Parathyroid adenoma (tissue), 2 donors: ENCODE measurements at regions not wholly inside any gene's neighbourhood (a gene's known extent, or its start where the extent isn't known, plus 50 kb on each side); places are given as distances from the start of the nearest gene placed in this dataset.

Experiments
- H2AFZ ChIP-seq: fragments of 300-600 bp; sonication (generic); one replicate; pipeline ENCODE4 v1.7.0; 2017; ENCODE audit warnings: antibody characterized with exemption, mild to moderate bottlenecking
- H3K27ac ChIP-seq: fragments of 300-600 bp; sonication (generic); one replicate; pipeline ENCODE4 v1.7.0; 2017
- H3K27me3 ChIP-seq: fragments of 300-600 bp; sonication (generic); one replicate; pipeline ENCODE4 v1.7.0; 2017; ENCODE audit warnings: low read length; ENCODE audit not compliant: control insufficient read depth, insufficient read depth
- H3K36me3 ChIP-seq: fragments of 300-600 bp; sonication (generic); one replicate; pipeline ENCODE4 v1.7.0; 2017; ENCODE audit warnings: low read length; ENCODE audit not compliant: control insufficient read depth, insufficient read depth
- H3K4me1 ChIP-seq: fragments of 300-600 bp; sonication (generic); one replicate; pipeline ENCODE4 v1.7.0; 2017; ENCODE audit warnings: control low read depth
- H3K4me2 ChIP-seq: fragments of 300-600 bp; sonication (generic); one replicate; pipeline ENCODE4 v1.7.0; 2017; ENCODE audit warnings: low read length
- H3K4me3 ChIP-seq: fragments of 300-600 bp; sonication (generic); one replicate; pipeline ENCODE4 v1.7.0; 2017; ENCODE audit warnings: low read depth, low read length
- H3K79me2 ChIP-seq: fragments of 300-600 bp; sonication (generic); one replicate; pipeline ENCODE4 v1.7.0; 2017; ENCODE audit warnings: control low read depth
- H3K9ac ChIP-seq: fragments of 300-600 bp; sonication (generic); one replicate; pipeline ENCODE4 v1.7.0; 2017; ENCODE audit warnings: mild to moderate bottlenecking
- H3K9me3 ChIP-seq: fragments of 300-600 bp; sonication (generic); one replicate; pipeline ENCODE4 v1.7.0; 2017; ENCODE audit warnings: low read length; ENCODE audit not compliant: control insufficient read depth
- TF ChIP-seq, protein P1 (sequence below): fragments of 300-600 bp; sonication (generic); IDR thresholded peaks from one replicate; pipeline ENCODE4 v1.7.0; 2017; ENCODE audit warnings: antibody characterized with exemption, mild to moderate bottlenecking
- donor health status: primary hyperparathyroidism.

DNA sequence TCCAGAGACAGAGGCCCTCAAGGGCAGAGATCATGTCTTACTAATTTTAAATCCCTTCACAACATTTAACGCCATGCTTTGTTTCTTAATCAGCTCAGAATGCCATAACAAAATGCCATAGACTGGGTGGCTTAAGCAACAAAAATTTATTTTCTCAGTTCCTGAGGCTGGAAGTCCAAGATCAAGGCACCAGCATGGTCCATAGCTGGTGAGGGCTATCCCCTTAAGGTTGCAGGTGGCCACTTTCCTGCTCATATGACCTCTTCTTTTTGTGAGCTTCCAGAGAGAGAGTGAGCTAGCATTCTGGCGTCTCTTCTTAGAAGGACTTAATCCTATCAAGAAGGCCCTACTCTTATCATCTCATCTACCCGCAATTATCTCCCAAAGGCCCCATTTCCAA, 470.3 kb downstream of the ZNF608 start:
- Histone ChIP-seq H3K79me2 (no peaks in the 10 kb centered on the region), H3K27ac (no peak overlapping the region), H3K9ac (no peak overlapping the region), H3K27me3 (no peaks in the 10 kb centered on the region), H3K4me3 (no peak overlapping the region), H2AFZ (no peak overlapping the region), H3K4me2 (no peak overlapping the region), H3K4me1 (no peaks in the 10 kb centered on the region), H3K9me3 (no peaks in the 10 kb centered on the region), H3K36me3 (no peaks in the 10 kb centered on the region)
- TF ChIP-seq, protein P1, sequence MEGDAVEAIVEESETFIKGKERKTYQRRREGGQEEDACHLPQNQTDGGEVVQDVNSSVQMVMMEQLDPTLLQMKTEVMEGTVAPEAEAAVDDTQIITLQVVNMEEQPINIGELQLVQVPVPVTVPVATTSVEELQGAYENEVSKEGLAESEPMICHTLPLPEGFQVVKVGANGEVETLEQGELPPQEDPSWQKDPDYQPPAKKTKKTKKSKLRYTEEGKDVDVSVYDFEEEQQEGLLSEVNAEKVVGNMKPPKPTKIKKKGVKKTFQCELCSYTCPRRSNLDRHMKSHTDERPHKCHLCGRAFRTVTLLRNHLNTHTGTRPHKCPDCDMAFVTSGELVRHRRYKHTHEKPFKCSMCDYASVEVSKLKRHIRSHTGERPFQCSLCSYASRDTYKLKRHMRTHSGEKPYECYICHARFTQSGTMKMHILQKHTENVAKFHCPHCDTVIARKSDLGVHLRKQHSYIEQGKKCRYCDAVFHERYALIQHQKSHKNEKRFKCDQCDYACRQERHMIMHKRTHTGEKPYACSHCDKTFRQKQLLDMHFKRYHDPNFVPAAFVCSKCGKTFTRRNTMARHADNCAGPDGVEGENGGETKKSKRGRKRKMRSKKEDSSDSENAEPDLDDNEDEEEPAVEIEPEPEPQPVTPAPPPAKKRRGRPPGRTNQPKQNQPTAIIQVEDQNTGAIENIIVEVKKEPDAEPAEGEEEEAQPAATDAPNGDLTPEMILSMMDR, result no peak

DNA sequence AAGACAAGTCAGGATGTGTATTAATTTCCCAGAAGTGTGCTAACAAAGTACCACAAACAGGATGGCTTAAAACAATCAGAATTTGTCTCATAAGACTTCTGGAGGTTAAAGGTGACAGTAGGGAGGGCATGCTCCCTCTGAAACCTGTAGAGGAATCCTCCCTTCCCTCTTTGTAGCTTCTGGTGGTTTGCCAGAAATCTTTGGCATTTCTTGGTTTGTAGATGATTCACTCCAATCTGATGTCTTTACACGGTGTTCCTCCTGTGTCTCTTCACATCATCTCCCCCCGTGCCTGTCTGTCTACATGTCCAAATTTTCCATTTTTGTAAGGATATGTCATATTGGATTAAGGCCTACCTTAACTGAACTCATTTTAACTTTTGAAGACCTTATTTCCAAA, 471.5 kb downstream of the ZNF608 start:
- TF ChIP-seq, protein P1, result no peak
- H3K79me2 ChIP-seq, result no peaks in the 10 kb centered on the region
- no peaks in the 10 kb centered on the region for H3K4me1 ChIP-seq
- H3K27ac ChIP-seq, result no peak overlapping the region
- no peak overlapping the region for H3K4me3 ChIP-seq
- H3K9me3 ChIP-seq, result no peaks in the 10 kb centered on the region
- H2AFZ ChIP-seq, result no peak overlapping the region
- no peaks in the 10 kb centered on the region for H3K27me3 ChIP-seq
- H3K36me3 ChIP-seq, result no peaks in the 10 kb centered on the region
- no peak overlapping the region for H3K4me2 ChIP-seq
- H3K9ac ChIP-seq, result no peak overlapping the region

DNA sequence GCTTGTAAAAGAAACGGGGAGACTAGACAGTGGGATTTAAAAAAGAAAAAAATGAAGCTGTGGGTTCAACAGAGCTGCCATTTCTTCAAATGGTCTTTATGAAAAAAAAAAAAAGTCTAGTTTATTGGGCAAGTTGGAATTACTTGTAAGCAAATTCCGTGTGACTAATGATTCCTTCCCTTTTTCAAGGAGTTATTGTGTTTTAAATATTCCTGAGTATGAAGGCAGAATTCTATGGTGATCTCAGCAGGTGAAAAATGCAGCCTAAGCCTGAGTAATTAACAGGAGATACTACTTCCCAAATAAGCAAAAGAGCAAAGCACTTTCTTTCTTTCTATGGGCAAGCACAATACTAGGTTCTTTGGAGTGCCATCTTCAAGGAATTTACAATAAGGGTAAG, 481.9 kb downstream of the ZNF608 start:
- TF ChIP-seq, protein P1, result no peak
- H3K27me3 ChIP-seq, result no peaks in the 10 kb centered on the region
- no peak overlapping the region for H3K4me2 ChIP-seq
- no peak overlapping the region for H3K27ac ChIP-seq
- no peaks in the 10 kb centered on the region for H3K79me2 ChIP-seq
- H3K4me1 ChIP-seq, result no peaks in the 10 kb centered on the region
- no peak overlapping the region for H3K4me3 ChIP-seq
- H3K9ac ChIP-seq, result no peak overlapping the region
- H2AFZ ChIP-seq, result no peak overlapping the region
- H3K9me3 ChIP-seq, result no peaks in the 10 kb centered on the region
- H3K36me3 ChIP-seq, result no peaks in the 10 kb centered on the region

DNA sequence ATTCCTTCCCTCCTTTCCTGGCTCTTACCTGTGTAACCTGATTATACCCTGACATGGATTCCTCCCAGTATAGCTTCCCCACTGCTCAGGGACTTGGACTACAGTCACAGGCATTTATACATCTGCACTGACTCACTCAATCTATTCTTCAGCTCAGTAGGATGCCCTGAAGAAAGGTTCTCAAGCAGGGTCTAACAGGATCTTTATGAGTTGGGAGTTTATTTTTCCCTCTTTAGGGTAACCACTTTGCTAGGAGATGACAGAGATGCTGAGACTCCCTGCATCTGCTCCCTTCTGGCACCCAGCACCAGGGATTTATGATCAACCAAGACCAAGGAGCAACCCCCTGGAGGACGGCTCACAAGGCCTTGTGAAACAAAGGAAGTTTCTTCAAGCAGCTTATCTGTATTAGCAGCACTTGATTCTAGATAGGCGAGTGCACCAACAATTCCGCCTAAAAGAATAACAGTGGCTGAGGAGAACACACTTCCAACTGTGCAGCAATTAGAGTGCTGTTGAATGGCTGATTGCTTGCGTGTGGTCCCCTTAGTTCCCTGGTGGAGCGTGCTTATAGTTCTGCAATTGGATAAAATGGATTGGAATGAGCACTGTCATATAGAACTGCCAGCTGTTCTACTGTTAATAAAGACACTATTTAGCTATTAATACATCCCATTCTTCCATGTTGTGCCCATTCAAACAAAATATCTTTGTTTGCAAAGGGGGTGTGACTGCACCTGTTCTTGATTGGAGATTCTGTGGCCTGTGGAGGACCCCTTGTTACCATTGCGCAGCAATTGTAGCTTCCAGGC, 482.6 kb downstream of the ZNF608 start:
- Histone ChIP-seq H3K4me1 (no peaks in the 10 kb centered on the region), H3K36me3 (no peaks in the 10 kb centered on the region), H3K27ac (no peak overlapping the region), H3K4me3 (no peak overlapping the region), H3K9ac (no peak overlapping the region), H3K9me3 (no peaks in the 10 kb centered on the region), H3K79me2 (no peaks in the 10 kb centered on the region), H2AFZ (no peak overlapping the region), H3K27me3 (no peaks in the 10 kb centered on the region), H3K4me2 (no peak overlapping the region)
- TF ChIP-seq, protein P1, result no peak
